Coronary artery (tissue), 2 donors: ENCODE measurements at regions not wholly inside any gene's neighbourhood (a gene's known extent, or its start where the extent isn't known, plus 50 kb on each side); places are given as distances from the start of the nearest gene placed in this dataset.

Experiments used
- DNase-seq: peaks from one replicate; pipeline ENCODE4 v3.0.0-alpha.2; 2017; ENCODE audit warnings: low spot score
- H3K27ac ChIP-seq, 2 donors: fragments of 200-600 bp; sonication (generic); one replicate each; pipeline ENCODE4 v1.5.1; 2016 to 2019
- H3K4me3 ChIP-seq: fragments of 200-600 bp; sonication (generic); 2 replicates; pipeline ENCODE4 v1.5.1; 2016; ENCODE audit warnings: mild to moderate bottlenecking, moderate library complexity
- CTCF ChIP-seq: fragments of 200-600 bp; sonication (generic); IDR thresholded peaks from one replicate; pipeline ENCODE4 v1.5.1; 2019; ENCODE audit warnings: antibody characterized with exemption

- no peak for TF ChIP-seq CTCF
- no peak for DNase-seq
- Histone ChIP-seq H3K4me3 (no peak overlapping the region), H3K27ac (no peak overlapping the region)
Observed at GRCh38 chr4:180810581-180810980, 1432.6 kb upstream of the TENM3 start.

GRCh38 chr4:180811556-180811955 lies 1431.6 kb upstream of the TENM3 start:
- H3K4me3 ChIP-seq: no peak overlapping the region
- no peak for TF ChIP-seq CTCF
- no peak for DNase-seq
- H3K27ac ChIP-seq: no peak overlapping the region

- no peak for TF ChIP-seq CTCF
Observed at GRCh38 chr4:180812783-180813182, 1430.4 kb upstream of the TENM3 start.

GRCh38 chr4:180814875-180815417 lies 1428.3 kb upstream of the TENM3 start:
- no peak for TF ChIP-seq CTCF

More at GRCh38 chr4:180812783-180813182, 1430.4 kb upstream of the TENM3 start:
- no peak overlapping the region for H3K27ac ChIP-seq
- no peak overlapping the region for H3K4me3 ChIP-seq
- DNase-seq: no peak

GRCh38 chr4:180817529-180817928 lies 1425.7 kb upstream of the TENM3 start:
- Histone ChIP-seq H3K4me3 (no peak overlapping the region), H3K27ac (no peak overlapping the region)
- DNase-seq: no peak
- TF ChIP-seq CTCF: no peak

More at GRCh38 chr4:180814875-180815417, 1428.3 kb upstream of the TENM3 start:
- Histone ChIP-seq H3K27ac (no peak overlapping the region), H3K4me3 (no peak overlapping the region)
- DNase-seq: no peak

- Histone ChIP-seq H3K4me3 (no peak overlapping the region), H3K27ac (no peak overlapping the region)
- TF ChIP-seq CTCF: no peak
- no peak for DNase-seq
Observed at GRCh38 chr4:180823108-180823507, 1420.1 kb upstream of the TENM3 start.

GRCh38 chr4:180827232-180828009 lies 1415.8 kb upstream of the TENM3 start:
- Histone ChIP-seq H3K27ac (peak overlapping the region in 1 of 2 donors; percentile 22), H3K4me3 (peak overlapping the region; percentile 67)
- no peak for TF ChIP-seq CTCF
- DNase-seq: no peak
